HCT116 (cell line): ENCODE measurements at regions not wholly inside any gene's neighbourhood (a gene's known extent, or its start where the extent isn't known, plus 50 kb on each side); places are given as distances from the start of the nearest gene placed in this dataset.

Experiments used
- ATAC-seq: fragments of 200-7000 bp; cut with Tn5 transposase; 2 replicates; pipeline ENCODE4 v1.9.1; 2020; ENCODE audit warnings: mild to moderate bottlenecking, moderate library complexity
- BruUV-seq: library from RNA; stranded (reverse); fragments of 400-500 nt; replicated peaks from 2 replicates; lab custom pipeline; 2021; lab: Mats Ljungman, UMichigan
- CTCF ChIA-PET: fragments of 300-600 bp; sonication (Branson Sonifier 250); formaldehyde crosslinking; loops from one replicate; lab custom pipeline; 2021; ENCODE audit warnings: antibody characterized with exemption; lab: Charles Lee
- POLR2A ChIA-PET: fragments of 300-600, 350-600 bp; sonication (Branson Sonifier 250); formaldehyde crosslinking; loops from one replicate; lab custom pipeline; 2021; ENCODE audit warnings: antibody characterized with exemption; lab: Charles Lee
- RAD21 ChIA-PET, 2 experiments: fragments of 300-600 bp; sonication (Branson Sonifier 250); formaldehyde crosslinking; loops; one replicate each; lab custom pipeline; 2023; ENCODE audit warnings: low total read pairs in 2 of 2; ENCODE audit not compliant: uncharacterized antibody in 2 of 2, unreplicated experiment in 2 of 2, low non-redundant PET in 1 of 2; lab: Charles Lee
- DNase-seq: peaks from one replicate; pipeline ENCODE4 v3.0.0-alpha.2; 2010; ENCODE audit warnings: low read depth, low spot score
- H2AFZ ChIP-seq: fragments of 200-600 bp; shearing (Covaris generic), sonication (generic); 2 replicates; pipeline ENCODE4 v1.6.1; 2017; ENCODE audit warnings: low read depth, mixed run types, mixed read lengths, antibody characterized with exemption, low read length; ENCODE audit not compliant: poor library complexity, severe bottlenecking
- H3K27ac ChIP-seq: 2 replicates; pipeline ENCODE4 v1.5.1; 2012; ENCODE audit warnings: low read depth, low read length
- H3K27me3 ChIP-seq: fragments of 200-600 bp; sonication (generic); 2 replicates; pipeline ENCODE4 v1.6.1; 2016; ENCODE audit warnings: mixed run types, low read length, mixed read lengths; ENCODE audit not compliant: insufficient read depth
- H3K36me3 ChIP-seq, 2 experiments: fragments of 200-500 bp in 1 of 2; fragments of 200-600 bp in 1 of 2; sonication (Bioruptor generic) in 1 of 2; sonication (generic) in 1 of 2; 2 replicates each; pipeline versions ENCODE4 v1.5.1 to v1.6.1; 2014 to 2016; ENCODE audit warnings: low read length in 2 of 2, inconsistent platforms in 1 of 2, mixed read lengths in 1 of 2, mixed run types in 1 of 2; ENCODE audit not compliant: insufficient read depth in 2 of 2, control insufficient read depth in 1 of 2
- H3K4me1 ChIP-seq, 2 experiments: fragments of 200-600 bp in 1 of 2; sonication (generic) in 1 of 2; 2 replicates each; pipeline versions ENCODE4 v1.5.1 to v1.6.1; 2012 to 2017; ENCODE audit warnings: low read length in 2 of 2, inconsistent platforms in 1 of 2, mild to moderate bottlenecking in 1 of 2, mixed read lengths in 1 of 2, mixed run types in 1 of 2, moderate library complexity in 1 of 2; ENCODE audit not compliant: insufficient read depth in 2 of 2, control insufficient read depth in 1 of 2
- H3K4me2 ChIP-seq: fragments of 200-600 bp; sonication (generic); 2 replicates; pipeline ENCODE4 v1.6.1; 2017; ENCODE audit warnings: mixed run types, low read length, mixed read lengths
- H3K4me3 ChIP-seq, 2 experiments: fragments of 200-600 bp in 1 of 2; sonication (generic) in 1 of 2; replicated peaks in 1 of 2; 2 replicates each; pipeline ENCODE4 v1.5.1; 2011 to 2016; ENCODE audit warnings: low read length in 2 of 2, control low read depth in 1 of 2, low read depth in 1 of 2, mild to moderate bottlenecking in 1 of 2, mixed read lengths in 1 of 2, mixed run types in 1 of 2
- H3K79me2 ChIP-seq: fragments of 200-600 bp; sonication (generic); 2 replicates; pipeline ENCODE4 v1.6.1; 2017; ENCODE audit warnings: mild to moderate bottlenecking, mixed run types, low read length, moderate library complexity, mixed read lengths; ENCODE audit not compliant: insufficient read depth
- H3K9ac ChIP-seq: fragments of 200-600 bp; sonication (generic); 2 replicates; pipeline ENCODE4 v1.6.1; 2016; ENCODE audit warnings: low read length, mixed read lengths
- H3K9me2 ChIP-seq: fragments of 200-600 bp; sonication (generic), shearing (Covaris generic); 2 replicates; pipeline ENCODE4 v1.6.1; 2017; ENCODE audit warnings: mixed run types, mild to moderate bottlenecking, moderate library complexity; ENCODE audit not compliant: insufficient read depth
- H3K9me3 ChIP-seq, 2 experiments: fragments of 200-500 bp in 1 of 2; fragments of 200-600 bp in 1 of 2; sonication (Bioruptor generic) in 1 of 2; sonication (generic) in 1 of 2; 2 replicates each; pipeline ENCODE4 v1.6.1; 2014 to 2017; ENCODE audit warnings: low read length in 2 of 2, mixed read lengths in 2 of 2, inconsistent platforms in 1 of 2, low read depth in 1 of 2, mild to moderate bottlenecking in 1 of 2, mixed run types in 1 of 2, moderate library complexity in 1 of 2; ENCODE audit not compliant: control insufficient read depth in 1 of 2, insufficient read depth in 1 of 2
- H4K20me1 ChIP-seq: fragments of 200-600 bp; sonication (generic), shearing (Covaris generic); 2 replicates; pipeline ENCODE4 v1.6.1; 2017; ENCODE audit warnings: mixed run types, mild to moderate bottlenecking, moderate library complexity; ENCODE audit not compliant: insufficient read depth
- CEBPB ChIP-seq: IDR thresholded peaks from 2 replicates; pipeline ENCODE4 v1.6.1; 2012; ENCODE audit warnings: low read depth
- CTCF ChIP-seq, 3 experiments: fragments of 200-600 bp in 1 of 3; sonication (generic) in 1 of 3; IDR thresholded peaks in 2 of 3; conservative IDR thresholded peaks in 1 of 3; 2 replicates each; pipeline ENCODE4 v1.5.1; 2012 to 2017; ENCODE audit warnings: low read depth in 2 of 3, low read length in 2 of 3, antibody characterized with exemption in 1 of 3, borderline replicate concordance in 1 of 3, control low read depth in 1 of 3, mild to moderate bottlenecking in 1 of 3, mixed read lengths in 1 of 3, mixed run types in 1 of 3, moderate library complexity in 1 of 3; ENCODE audit not compliant: insufficient read depth in 1 of 3
- EZH2 ChIP-seq: fragments of 200-600 bp; sonication (generic); IDR thresholded peaks from 2 replicates; pipeline ENCODE4 v1.6.1; 2017; ENCODE audit warnings: antibody characterized with exemption, mixed run types
- EZH2phosphoT487 ChIP-seq: fragments of 200-600 bp; IDR thresholded peaks from 2 replicates; pipeline ENCODE4 v1.6.1; 2018; ENCODE audit warnings: antibody characterized with exemption, borderline replicate concordance
- FOSL1 ChIP-seq: IDR thresholded peaks from 2 replicates; pipeline ENCODE4 v1.6.1; 2012; ENCODE audit warnings: low read depth
- JUND ChIP-seq: IDR thresholded peaks from 2 replicates; pipeline ENCODE4 v1.6.1; 2012
- SIN3A ChIP-seq: IDR thresholded peaks from 2 replicates; pipeline ENCODE4 v1.6.1; 2012; ENCODE audit warnings: low read depth
- TCF7L2 ChIP-seq: IDR thresholded peaks from 2 replicates; pipeline ENCODE4 v1.7.0; 2011; ENCODE audit warnings: borderline replicate concordance, inconsistent platforms; ENCODE audit not compliant: insufficient read depth, insufficient read length; ENCODE audit errors: extremely low read depth
- YY1 ChIP-seq: IDR thresholded peaks from 2 replicates; pipeline ENCODE4 v1.6.1; 2011; ENCODE audit warnings: low read length, low read depth, moderate library complexity, mild to moderate bottlenecking; ENCODE audit not compliant: insufficient replicate concordance; ENCODE audit errors: extremely low read depth
- ZBTB33 ChIP-seq: IDR thresholded peaks from 2 replicates; pipeline ENCODE4 v1.6.1; 2011; ENCODE audit warnings: mild to moderate bottlenecking, low read length, moderate library complexity; ENCODE audit not compliant: insufficient replicate concordance; ENCODE audit errors: extremely low read depth
- ZNF274 ChIP-seq: fragments of 200-500 bp; sonication (Bioruptor generic); IDR thresholded peaks from 2 replicates; pipeline ENCODE4 v1.6.1; 2014; ENCODE audit warnings: mild to moderate bottlenecking, low read depth, low read length, inconsistent platforms
- intact Hi-C: fragments of 100-400 bp; cut with micrococcal nuclease; formaldehyde crosslinking; loops from 2 replicates; pipeline ENCODE4 v1.10.0; 2022

GRCh38 chr2:128666596-128666995 lies 347.9 kb upstream of the HS6ST1 start:
- Histone ChIP-seq H4K20me1 (no peaks in the 10 kb centered on the region), H3K27ac (no peak overlapping the region), H3K9ac (no peak overlapping the region), H3K27me3 (0 out of 2 replicates have a peak, but pooled peaks cover 4% of the 10 kb centered on the region), H3K4me3 (no peak overlapping the region), H3K36me3 (no peaks in the 10 kb centered on the region), H2AFZ (no peak overlapping the region), H3K4me1 (no peaks in the 10 kb centered on the region), H3K79me2 (no peaks in the 10 kb centered on the region), H3K4me2 (no peak overlapping the region), H3K9me3 (no peaks in the 10 kb centered on the region), H3K9me2 (no peaks in the 10 kb centered on the region)
- no peak for TF ChIP-seq JUND
- TF ChIP-seq EZH2phosphoT487 = no peak
- no peak for TF ChIP-seq ZNF274
- TF ChIP-seq TCF7L2 = no peak
- no peak for TF ChIP-seq ZBTB33
- TF ChIP-seq CEBPB = no peak
- no peak for TF ChIP-seq YY1
- TF ChIP-seq CTCF (IDR thresholded peaks at IDR 0.05 in 2 of 3, conservative IDR thresholded peaks at IDR 0.05 in 1 of 3; ENCODE audit: borderline replicate concordance in 1 of 3, insufficient read depth in 1 of 3, low read depth in 2 of 3, low read length in 2 of 3) = no peak
- TF ChIP-seq SIN3A = no peak
- TF ChIP-seq FOSL1 = no peak
- no peak for TF ChIP-seq EZH2
- intact Hi-C loops = no loop called here
- CTCF ChIA-PET = no interaction called here
- POLR2A ChIA-PET = no interaction called here
- DNase-seq = no peak
- BruUV-seq = no TSS peak
- RAD21 ChIA-PET = no interaction called here
- no peak for ATAC-seq
